Loucy (cell line): ENCODE measurements at regions not wholly inside any gene's neighbourhood (a gene's known extent, or its start where the extent isn't known, plus 50 kb on each side); places are given as distances from the start of the nearest gene placed in this dataset.

Experiments used
- EZH2phosphoT487 ChIP-seq: fragments of 200-600 bp; IDR thresholded peaks from 2 replicates; pipeline ENCODE4 v1.6.1; 2018; ENCODE audit warnings: antibody characterized with exemption, mild to moderate bottlenecking, moderate library complexity, borderline replicate concordance
- TF ChIP-seq, protein P1 (sequence below): fragments of 200-600 bp; sonication (generic); conservative IDR thresholded peaks from 2 replicates; pipeline ENCODE4 v1.5.1; 2014; ENCODE audit warnings: mild to moderate bottlenecking, antibody characterized with exemption, low read length

GRCh38 chr5:121138952-121139351 lies 674.9 kb downstream of the PRR16 start:
- TF ChIP-seq, protein P1, sequence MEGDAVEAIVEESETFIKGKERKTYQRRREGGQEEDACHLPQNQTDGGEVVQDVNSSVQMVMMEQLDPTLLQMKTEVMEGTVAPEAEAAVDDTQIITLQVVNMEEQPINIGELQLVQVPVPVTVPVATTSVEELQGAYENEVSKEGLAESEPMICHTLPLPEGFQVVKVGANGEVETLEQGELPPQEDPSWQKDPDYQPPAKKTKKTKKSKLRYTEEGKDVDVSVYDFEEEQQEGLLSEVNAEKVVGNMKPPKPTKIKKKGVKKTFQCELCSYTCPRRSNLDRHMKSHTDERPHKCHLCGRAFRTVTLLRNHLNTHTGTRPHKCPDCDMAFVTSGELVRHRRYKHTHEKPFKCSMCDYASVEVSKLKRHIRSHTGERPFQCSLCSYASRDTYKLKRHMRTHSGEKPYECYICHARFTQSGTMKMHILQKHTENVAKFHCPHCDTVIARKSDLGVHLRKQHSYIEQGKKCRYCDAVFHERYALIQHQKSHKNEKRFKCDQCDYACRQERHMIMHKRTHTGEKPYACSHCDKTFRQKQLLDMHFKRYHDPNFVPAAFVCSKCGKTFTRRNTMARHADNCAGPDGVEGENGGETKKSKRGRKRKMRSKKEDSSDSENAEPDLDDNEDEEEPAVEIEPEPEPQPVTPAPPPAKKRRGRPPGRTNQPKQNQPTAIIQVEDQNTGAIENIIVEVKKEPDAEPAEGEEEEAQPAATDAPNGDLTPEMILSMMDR = no peak
- no peak for TF ChIP-seq EZH2phosphoT487
